GM18909 (cell line): ENCODE measurements at regions not wholly inside any gene's neighbourhood (a gene's known extent, or its start where the extent isn't known, plus 50 kb on each side); places are given as distances from the start of the nearest gene placed in this dataset.
"Not testable (repeated sequence)": the region's sequence is repeated elsewhere in the genome, so short reads cannot be mapped to it uniquely, and the experiment has no call there.

ENCODE experiments used
- ATAC-seq: cut with Tn5 transposase; IDR thresholded peaks from one replicate; pipeline ENCODE4 v1.9.1; 2021; ENCODE audit warnings: mild to moderate bottlenecking; ENCODE audit not compliant: unreplicated experiment, poor library complexity

DNA sequence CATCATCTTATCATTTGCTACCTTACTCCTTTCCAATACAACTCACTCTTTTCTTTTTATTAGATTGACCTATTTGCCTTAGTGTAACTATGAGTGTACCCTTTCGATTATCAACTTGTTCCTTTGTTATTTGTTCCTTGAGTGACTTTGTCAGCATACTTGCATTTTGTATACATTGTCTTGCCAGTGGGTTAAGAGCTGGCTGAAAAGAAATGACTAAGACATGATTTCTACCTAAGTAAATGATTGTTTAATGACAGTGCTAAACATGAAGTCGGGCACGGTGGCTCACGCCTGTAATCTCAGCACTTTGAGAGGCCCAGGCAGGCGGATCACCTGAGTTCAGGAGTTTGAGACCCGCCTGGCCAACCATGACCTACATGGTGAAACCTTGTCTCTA, 1042.3 kb downstream of the TBL1XR1 start:
- ATAC-seq: no peak

GRCh38 chr3:176149567-176149966, 1047.7 kb downstream of the TBL1XR1 start:
- ATAC-seq: no peak

DNA sequence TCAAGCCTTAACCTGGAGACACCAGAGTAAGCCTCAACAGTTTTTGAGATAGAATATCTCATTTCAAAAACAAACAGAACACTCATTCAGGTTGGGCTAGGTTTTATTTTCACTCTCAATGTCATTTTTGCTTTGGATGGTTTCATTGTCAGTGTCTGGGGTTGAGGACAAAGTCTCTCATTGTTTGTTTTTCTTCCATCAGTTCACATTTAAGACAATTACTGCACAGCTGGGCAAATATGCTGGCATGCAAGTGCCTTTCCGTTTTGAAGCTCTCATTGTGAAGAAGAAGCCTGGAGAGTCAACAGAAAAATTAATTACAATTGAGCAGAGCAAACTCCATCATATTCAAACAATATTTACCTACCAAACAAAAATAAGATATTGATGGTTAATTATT, 1050.0 kb downstream of the TBL1XR1 start:
- ATAC-seq: no peak

- ATAC-seq: no peak
Observed at GRCh38 chr3:176141837-176142236, 1055.4 kb downstream of the TBL1XR1 start.

DNA sequence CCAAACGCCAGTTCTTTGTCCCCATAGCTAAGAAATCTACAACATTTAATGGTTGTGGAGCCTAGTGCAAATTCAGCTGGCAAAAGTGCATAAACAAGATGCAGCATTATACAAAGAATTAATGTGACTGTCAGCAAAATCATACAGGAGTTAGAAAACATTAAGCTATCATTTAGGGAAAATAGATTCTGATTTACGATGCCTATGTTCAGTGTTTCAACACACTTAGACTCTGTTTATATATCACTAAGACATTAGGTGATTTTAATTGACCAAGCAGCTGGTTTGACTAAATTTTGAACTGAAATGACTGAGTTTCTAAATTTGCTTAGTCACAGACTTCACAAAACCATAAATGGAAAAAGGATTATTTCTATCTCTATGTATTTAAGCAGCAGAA, 1076.8 kb downstream of the TBL1XR1 start:
- no peak for ATAC-seq

- ATAC-seq: no peak
Observed at GRCh38 chr3:176119826-176120225, 1077.5 kb downstream of the TBL1XR1 start.

DNA sequence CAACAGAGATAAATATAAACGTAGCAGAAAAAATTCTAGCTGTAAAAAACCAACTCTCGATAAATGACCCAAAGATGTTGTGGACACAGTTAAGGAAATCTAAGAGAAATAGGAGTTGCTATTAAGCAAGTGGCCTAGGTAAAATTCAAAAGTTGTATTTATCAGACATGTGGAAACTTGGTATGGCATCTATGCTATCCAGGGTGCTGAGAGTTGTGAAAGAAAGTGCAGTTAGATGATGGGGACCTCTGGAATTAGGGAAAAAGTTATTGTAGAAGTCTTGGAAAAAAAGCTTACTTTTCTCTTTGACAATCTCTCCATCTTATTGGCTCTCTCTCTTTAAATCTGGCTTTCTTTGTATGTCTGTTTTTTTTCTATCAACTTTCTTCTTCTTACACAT, 1090.9 kb downstream of the TBL1XR1 start:
- ATAC-seq: no peak

GRCh38 chr3:176097027-176097426, 1100.3 kb downstream of the TBL1XR1 start:
- ATAC-seq: no peak

- not testable (repeated sequence) for ATAC-seq
Observed at GRCh38 chr3:176093892-176094291, 1103.4 kb downstream of the TBL1XR1 start.

DNA sequence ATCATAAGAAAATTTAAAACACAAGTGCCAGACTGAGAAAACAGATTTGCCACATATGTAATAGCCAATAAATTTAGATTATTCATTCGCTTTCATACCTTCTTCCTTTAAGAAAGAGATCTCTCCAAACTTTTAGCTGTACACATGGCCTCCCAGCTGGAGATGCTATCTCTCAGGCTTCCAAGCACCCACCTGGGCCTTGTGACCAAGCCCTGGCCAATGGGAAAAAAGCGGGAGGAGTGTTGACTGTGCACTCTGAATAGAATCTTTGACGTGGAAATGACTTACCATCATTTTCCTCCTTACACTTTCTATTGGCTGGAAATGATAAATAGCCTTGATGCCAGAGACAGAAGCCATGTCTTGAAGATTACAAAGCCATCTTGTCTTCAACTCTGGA, 1106.6 kb downstream of the TBL1XR1 start:
- no peak for ATAC-seq

DNA sequence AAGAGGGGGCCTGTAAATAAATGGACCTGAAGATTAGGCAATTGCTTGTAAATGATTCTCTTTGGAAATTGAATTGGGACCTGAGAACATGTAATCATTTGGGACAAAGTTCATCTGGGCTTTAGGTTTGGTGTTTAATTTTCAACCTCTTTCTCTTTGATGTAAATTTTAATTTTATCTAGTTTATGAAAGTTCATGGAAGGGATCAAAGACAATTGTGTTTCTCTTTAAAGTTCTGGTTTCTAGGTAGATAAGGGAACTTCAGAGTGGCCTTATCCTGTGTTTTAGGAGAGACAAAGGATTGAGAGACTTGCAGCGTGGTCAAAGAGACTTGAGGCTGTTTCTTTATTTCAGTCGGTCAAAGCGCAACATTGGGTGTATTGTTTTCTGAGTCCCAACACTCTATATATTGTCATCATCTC, 1108.3 kb downstream of the TBL1XR1 start:
- no peak for ATAC-seq

- ATAC-seq: no peak
Observed at GRCh38 chr3:176087066-176087697, 1110.1 kb downstream of the TBL1XR1 start.

GRCh38 chr3:176079785-176080184, 1117.5 kb downstream of the TBL1XR1 start:
- ATAC-seq: no peak

DNA sequence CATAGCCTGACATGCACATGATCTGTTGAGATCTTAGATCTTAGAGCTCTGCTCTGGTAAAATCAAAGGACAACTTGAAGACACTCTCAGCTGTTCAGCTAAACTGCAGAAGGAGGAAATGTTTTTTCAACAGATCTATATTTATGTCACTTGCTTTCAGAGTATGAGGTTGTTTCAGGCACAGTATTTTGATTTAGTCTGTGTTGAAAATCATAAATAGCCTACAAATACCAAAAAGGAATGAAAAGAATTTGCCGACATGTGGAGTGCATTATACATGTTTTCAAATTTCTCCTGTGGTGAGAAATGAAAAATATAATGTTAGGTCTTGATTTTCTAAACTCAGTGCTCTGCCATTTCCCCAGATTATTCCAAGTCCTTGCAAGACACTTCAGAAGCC, 1118.4 kb downstream of the TBL1XR1 start:
- no peak for ATAC-seq

DNA sequence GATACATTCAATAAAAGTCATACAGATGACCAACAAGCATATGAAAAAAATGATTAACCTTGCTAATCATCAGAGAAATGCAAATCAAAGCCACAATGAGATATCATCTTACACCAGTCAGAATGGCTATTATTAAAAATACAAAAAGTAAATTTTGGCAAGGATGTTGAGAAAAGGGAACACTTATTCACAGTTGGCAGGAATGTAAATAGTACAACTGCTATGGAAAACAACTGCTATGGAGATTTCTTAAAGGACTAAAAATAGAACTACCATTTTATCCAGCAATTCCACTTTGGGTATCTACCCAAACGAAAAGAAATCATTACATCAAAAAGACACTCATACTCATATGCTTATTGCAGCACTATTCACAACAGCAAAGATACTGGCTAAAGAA, 1121.8 kb downstream of the TBL1XR1 start:
- no peak for ATAC-seq

DNA sequence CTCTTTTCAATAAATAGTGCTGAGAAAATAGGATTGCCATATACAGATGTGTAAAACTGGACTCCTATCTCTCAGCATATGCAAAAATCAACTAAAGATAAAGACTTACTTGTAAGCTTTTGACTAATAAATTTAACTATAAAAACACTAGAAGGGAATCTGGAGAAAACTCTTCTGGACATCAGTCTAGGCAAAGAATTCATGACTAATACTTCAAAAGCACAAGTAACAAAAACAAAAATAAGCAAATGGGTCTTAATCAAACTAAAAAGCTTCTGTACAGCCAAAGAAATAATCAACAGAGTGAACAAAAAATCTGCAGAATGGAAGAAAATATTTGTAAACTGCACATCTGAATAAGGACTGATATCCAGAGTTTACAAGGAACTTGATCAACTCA, 1122.2 kb downstream of the TBL1XR1 start:
- no peak for ATAC-seq

- no peak for ATAC-seq
Observed at GRCh38 chr3:176074096-176074495, 1123.2 kb downstream of the TBL1XR1 start.

GRCh38 chr3:176071943-176072342, 1125.3 kb downstream of the TBL1XR1 start:
- ATAC-seq: no peak

DNA sequence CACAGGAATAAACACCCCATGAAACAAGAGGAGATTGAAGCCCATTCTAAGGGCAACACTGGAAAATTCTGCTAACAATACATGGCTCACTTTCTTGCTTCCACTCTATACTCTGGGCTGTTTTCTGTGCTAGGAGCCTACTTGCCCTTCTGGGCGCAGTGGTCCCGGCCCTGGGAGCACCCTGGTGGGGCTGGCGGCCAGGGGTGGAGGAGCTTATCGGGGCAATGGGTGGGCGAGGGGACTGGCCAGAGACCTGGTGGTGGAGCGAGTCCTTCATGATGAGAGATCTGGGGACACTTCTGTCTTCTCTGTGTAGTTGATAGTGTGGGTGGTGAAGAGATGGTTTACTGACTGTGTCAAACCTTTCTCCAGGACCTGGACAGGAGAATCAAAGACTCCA, 1128.5 kb downstream of the TBL1XR1 start:
- no peak for ATAC-seq

DNA sequence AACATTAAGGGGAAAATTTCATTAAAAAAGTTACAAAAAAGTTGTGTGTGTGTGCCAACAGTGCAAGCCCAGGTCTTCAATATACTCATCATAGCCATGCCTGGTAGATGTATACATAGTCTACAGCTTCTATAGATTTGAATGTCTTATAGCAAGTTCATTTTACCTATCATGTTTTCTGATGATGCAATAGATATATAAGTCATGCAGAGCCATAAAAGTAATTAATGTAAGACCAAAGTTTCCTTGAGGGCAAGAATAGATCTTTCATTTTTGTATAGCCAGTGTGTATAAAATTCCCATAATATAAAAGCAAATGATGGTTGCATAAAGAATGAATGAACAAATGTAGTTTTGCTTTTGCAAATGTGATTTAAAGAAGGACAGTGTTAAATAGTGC, 1138.4 kb downstream of the TBL1XR1 start:
- no peak for ATAC-seq

GRCh38 chr3:176055836-176056235, 1141.4 kb downstream of the TBL1XR1 start:
- ATAC-seq: no peak

GRCh38 chr3:176051766-176052165, 1145.5 kb downstream of the TBL1XR1 start:
- ATAC-seq: no peak

- ATAC-seq: no peak
Observed at GRCh38 chr3:176046703-176047102, 1150.6 kb downstream of the TBL1XR1 start.
